ENCODE measurements at regions not wholly inside any gene's neighbourhood (a gene's known extent, or its start where the extent isn't known, plus 50 kb on each side); places are given as distances from the start of the nearest gene placed in this dataset.

GRCh38 chr6:85035766-85036165, 271.4 kb upstream of the TBX18 start:
- TF ChIP-seq POLR2A (IDR thresholded peaks at IDR 0.05), result no peak
- TF ChIP-seq, protein P1, sequence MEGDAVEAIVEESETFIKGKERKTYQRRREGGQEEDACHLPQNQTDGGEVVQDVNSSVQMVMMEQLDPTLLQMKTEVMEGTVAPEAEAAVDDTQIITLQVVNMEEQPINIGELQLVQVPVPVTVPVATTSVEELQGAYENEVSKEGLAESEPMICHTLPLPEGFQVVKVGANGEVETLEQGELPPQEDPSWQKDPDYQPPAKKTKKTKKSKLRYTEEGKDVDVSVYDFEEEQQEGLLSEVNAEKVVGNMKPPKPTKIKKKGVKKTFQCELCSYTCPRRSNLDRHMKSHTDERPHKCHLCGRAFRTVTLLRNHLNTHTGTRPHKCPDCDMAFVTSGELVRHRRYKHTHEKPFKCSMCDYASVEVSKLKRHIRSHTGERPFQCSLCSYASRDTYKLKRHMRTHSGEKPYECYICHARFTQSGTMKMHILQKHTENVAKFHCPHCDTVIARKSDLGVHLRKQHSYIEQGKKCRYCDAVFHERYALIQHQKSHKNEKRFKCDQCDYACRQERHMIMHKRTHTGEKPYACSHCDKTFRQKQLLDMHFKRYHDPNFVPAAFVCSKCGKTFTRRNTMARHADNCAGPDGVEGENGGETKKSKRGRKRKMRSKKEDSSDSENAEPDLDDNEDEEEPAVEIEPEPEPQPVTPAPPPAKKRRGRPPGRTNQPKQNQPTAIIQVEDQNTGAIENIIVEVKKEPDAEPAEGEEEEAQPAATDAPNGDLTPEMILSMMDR (IDR thresholded peaks at IDR 0.05), result no peak
